NCI-H1092 (cell line): ENCODE measurements at regions not wholly inside any gene's neighbourhood (a gene's known extent, or its start where the extent isn't known, plus 50 kb on each side); places are given as distances from the start of the nearest gene placed in this dataset.
"Not testable (repeated sequence)": the region's sequence is repeated elsewhere in the genome, so short reads cannot be mapped to it uniquely, and the experiment has no call there.

Experiments
- DNase-seq: peaks from one replicate; lab custom pipeline; 2025; lab: John Stamatoyannopoulos, UW

- DNase-seq: no peak
These were observed 132.7 kb upstream of the SLITRK5 start for GRCh38 chr13:87538366-87539052.

DNA sequence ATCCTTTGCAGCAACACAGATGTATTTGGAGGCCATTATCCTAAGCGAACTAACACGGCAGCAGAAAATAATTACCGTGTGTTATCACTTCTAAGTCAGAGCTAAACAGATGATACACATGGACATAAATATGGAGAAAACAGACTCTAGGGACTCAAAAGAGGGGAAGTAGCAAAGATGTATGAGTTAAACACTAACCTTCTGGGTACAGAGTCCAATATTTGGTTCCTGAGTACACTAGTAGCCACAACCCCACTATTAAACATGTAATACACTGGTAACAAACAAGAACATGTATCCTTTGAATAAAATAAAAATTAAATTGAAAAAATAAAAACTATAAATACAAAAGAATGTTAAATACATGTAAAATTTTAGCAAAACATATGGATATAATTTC, 118.0 kb upstream of the SLITRK5 start:
- DNase-seq: no peak

- DNase-seq: no peak
These were observed 117.1 kb upstream of the SLITRK5 start for GRCh38 chr13:87554045-87554444.

GRCh38 chr13:87557788-87558187, 113.4 kb upstream of the SLITRK5 start:
- DNase-seq: no peak

- not testable (repeated sequence) for DNase-seq
These were observed 109.6 kb upstream of the SLITRK5 start for GRCh38 chr13:87561580-87561979.

GRCh38 chr13:87570669-87571068, 100.5 kb upstream of the SLITRK5 start:
- no peak for DNase-seq

DNA sequence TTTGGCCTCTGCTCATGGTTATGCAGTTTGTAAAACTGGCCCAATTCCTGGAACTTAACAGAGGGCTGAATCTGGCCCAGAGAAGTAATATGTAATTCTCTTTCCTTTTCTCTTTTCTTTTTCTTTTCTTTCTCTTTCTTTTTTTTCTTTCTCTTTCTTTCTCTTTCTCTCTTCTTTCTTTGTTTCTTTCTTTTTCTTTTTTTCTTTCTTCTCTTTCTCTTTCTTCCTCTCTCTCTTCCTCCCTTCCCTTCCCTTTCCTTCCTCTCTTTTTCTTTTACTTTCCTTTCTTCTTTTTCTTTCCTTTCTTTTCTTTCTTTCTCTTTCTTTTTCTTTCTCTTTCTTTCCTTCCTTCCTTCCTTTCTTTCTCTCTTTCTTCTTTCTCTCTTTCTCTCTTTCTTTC, 88.8 kb upstream of the SLITRK5 start:
- DNase-seq: no peak

DNA sequence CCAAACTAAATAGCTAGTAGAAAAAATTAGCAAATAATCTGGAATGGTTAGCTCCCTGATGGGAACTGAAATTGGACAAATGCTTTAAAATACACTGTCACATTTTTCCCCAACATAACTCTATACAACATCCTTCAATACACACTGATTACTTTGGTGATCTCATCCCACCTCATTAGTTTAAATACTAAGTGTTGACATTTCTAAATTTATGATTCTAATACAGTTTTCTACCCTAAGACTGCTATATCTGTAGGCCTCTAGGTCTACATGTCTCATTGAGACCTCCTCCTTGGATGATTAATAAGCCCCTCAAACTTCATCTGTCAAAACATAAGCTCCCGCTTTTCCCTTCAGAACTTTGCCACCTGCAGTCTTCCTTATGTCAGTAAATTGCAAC, 80.7 kb upstream of the SLITRK5 start:
- DNase-seq: no peak

GRCh38 chr13:87604437-87604836, 66.7 kb upstream of the SLITRK5 start:
- not testable (repeated sequence) for DNase-seq

DNA sequence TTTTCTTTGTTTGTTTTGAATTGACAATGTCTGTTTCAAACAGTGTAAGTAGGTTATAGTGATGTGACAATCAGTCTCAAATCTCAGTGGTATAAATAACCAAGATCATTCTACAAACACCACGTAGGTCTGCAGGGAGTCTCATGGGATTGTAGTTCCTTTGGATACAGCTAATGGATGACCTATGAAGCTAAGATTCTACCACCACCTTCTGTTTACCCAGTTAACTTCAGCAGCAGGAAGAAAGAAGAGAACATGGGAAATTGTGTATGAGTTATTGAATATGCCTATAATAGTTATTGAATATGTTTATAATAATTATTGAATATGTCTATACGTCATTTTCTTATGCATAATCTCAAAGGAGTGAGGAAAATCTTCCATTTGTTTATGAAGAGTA, 63.9 kb upstream of the SLITRK5 start:
- DNase-seq: no peak

- no peak for DNase-seq
These were observed 56.9 kb upstream of the SLITRK5 start for GRCh38 chr13:87614276-87614675.
